ENCODE measurements at regions not wholly inside any gene's neighbourhood (a gene's known extent, or its start where the extent isn't known, plus 50 kb on each side); places are given as distances from the start of the nearest gene placed in this dataset.

DNA sequence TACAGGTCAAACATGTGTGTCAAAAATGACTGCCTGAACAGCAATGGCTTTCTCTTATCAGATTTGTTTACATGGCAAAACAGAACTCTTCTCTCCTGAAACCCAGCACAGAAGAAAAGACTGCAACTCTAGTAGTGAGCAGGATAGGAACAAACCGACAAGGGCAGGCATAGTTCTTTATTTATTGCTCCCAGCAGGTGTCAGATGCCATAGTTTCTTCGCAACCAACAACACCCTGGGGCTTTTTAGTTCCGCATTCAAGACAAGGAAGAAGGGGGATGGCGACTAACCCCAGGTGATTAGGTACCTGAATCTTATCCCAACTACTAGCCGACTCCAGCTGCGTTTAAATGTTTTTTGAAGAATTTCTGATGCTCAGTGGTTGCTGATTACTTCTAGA lies 367.5 kb upstream of the FIGN start:
- no peak for TF ChIP-seq POLR2A (IDR thresholded peaks at IDR 0.05)
- TF ChIP-seq, protein P1, sequence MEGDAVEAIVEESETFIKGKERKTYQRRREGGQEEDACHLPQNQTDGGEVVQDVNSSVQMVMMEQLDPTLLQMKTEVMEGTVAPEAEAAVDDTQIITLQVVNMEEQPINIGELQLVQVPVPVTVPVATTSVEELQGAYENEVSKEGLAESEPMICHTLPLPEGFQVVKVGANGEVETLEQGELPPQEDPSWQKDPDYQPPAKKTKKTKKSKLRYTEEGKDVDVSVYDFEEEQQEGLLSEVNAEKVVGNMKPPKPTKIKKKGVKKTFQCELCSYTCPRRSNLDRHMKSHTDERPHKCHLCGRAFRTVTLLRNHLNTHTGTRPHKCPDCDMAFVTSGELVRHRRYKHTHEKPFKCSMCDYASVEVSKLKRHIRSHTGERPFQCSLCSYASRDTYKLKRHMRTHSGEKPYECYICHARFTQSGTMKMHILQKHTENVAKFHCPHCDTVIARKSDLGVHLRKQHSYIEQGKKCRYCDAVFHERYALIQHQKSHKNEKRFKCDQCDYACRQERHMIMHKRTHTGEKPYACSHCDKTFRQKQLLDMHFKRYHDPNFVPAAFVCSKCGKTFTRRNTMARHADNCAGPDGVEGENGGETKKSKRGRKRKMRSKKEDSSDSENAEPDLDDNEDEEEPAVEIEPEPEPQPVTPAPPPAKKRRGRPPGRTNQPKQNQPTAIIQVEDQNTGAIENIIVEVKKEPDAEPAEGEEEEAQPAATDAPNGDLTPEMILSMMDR (IDR thresholded peaks at IDR 0.05): no peak
- TF ChIP-seq EP300 (IDR thresholded peaks at IDR 0.05): no peak
- no peak for TF ChIP-seq POLR2AphosphoS5 (IDR thresholded peaks at IDR 0.05)
- Histone ChIP-seq H3K9me3 (no peaks in the 10 kb centered on the region), H3K27me3 (no peaks in the 10 kb centered on the region), H3K27ac (no peak overlapping the region), H3K4me1 (no peaks in the 10 kb centered on the region), H3K4me3 (no peak overlapping the region), H3K36me3 (no peaks in the 10 kb centered on the region)
- no peak for DNase-seq (ENCODE audit: low spot score in 2 of 2)
- WGBS: 62% methylated on average over 6 of the region's 6 CpGs

DNA sequence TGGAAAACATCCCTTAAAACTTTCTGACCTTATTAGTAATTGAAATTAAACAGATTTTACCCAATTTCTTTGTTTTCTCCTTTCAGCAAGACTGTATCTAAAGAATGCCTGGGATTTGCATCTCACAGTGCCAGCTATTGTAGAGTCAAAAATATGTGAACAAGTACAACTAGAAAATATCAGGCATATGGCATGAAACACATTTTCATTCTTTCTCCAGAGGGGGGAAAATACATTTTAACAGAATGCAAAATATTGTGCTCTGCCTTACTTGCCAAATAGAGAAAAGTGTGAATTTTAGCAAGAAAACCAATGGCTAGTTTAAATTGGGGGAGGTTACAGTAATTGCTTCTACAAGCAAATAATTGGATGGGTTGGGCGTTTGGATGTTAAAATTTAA lies 366.6 kb upstream of the FIGN start:
- Histone ChIP-seq H3K9me3 (no peaks in the 10 kb centered on the region), H3K27ac (no peak overlapping the region), H3K4me3 (no peak overlapping the region), H3K4me1 (no peaks in the 10 kb centered on the region), H3K36me3 (no peaks in the 10 kb centered on the region), H3K27me3 (no peaks in the 10 kb centered on the region)
- DNase-seq (ENCODE audit: low spot score in 2 of 2): no peak
- 75% methylated on average over 1 of the region's 1 CpG for WGBS
- no peak for TF ChIP-seq POLR2AphosphoS5 (IDR thresholded peaks at IDR 0.05)
- TF ChIP-seq, protein P1 (IDR thresholded peaks at IDR 0.05): no peak
- TF ChIP-seq POLR2A (IDR thresholded peaks at IDR 0.05): no peak
- no peak for TF ChIP-seq EP300 (IDR thresholded peaks at IDR 0.05)

DNA sequence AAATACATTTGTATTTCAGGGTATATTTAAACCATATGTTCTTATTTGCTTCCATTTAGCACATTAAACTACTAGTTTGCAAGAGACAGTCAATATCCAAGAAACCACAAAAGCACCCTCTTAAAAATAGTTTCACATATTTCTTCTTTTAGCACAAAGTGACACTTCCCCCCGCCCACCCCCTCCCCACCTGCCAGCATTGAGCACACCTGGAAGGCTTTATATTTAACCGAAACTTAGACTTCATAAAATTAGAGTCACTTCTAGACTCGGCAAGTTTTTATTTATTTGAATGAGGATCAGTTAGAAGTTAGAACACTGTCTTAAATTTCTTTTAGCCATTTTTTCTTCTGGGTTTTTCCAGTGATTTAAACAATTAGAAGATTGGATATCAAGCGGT lies 355.9 kb upstream of the FIGN start:
- no peak for DNase-seq (ENCODE audit: low spot score in 2 of 2)
- 41% methylated on average over 4 of the region's 4 CpGs for WGBS
- Histone ChIP-seq H3K4me3 (no peak overlapping the region), H3K27me3 (no peaks in the 10 kb centered on the region), H3K36me3 (no peaks in the 10 kb centered on the region), H3K9me3 (no peaks in the 10 kb centered on the region), H3K4me1 (no peaks in the 10 kb centered on the region), H3K27ac (no peak overlapping the region)
- no peak for TF ChIP-seq POLR2AphosphoS5 (IDR thresholded peaks at IDR 0.05)
- TF ChIP-seq POLR2A (IDR thresholded peaks at IDR 0.05): no peak
- TF ChIP-seq EP300 (IDR thresholded peaks at IDR 0.05): no peak
- TF ChIP-seq, protein P1 (IDR thresholded peaks at IDR 0.05): no peak

DNA sequence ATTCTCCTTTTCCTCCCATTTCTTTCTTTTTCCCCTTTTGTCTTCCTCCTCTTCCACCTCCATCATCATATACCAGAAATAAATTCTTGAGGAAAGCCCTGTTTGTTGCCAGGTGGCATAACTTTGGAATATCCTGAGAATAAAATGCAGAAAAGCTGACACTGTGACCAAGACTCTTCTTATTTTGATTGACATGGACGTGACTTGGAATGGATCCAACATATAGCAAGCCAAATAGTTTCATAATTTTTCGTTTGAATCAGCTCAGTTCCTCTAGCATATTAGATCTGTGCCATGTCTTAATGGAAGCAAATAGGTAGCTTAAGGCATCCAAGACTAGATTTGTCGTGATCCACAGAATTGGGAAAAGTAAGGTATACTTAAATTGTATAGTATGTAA lies 354.7 kb upstream of the FIGN start:
- TF ChIP-seq EP300 (IDR thresholded peaks at IDR 0.05): no peak
- TF ChIP-seq, protein P1 (IDR thresholded peaks at IDR 0.05): no peak
- no peak for TF ChIP-seq POLR2AphosphoS5 (IDR thresholded peaks at IDR 0.05)
- no peak for TF ChIP-seq POLR2A (IDR thresholded peaks at IDR 0.05)
- 38% methylated on average over 3 of the region's 3 CpGs for WGBS

DNA sequence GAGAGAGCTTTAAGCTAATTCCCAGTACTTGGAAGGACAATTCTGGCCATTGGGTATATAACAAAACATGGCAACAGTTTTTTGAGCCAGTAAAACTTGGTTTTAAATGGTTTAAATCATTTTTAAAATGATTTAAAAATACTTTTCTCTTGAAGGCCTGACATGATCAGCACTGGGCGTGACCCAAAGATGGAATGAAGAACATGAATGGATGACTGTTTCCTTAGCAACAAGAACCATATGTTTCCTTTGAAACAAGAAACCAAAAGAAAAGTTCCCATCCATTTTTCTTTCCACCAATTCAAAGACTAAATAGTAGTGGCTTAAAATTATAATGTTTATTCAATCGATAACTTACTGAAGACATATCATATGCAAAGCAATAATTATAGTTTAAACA lies 348.3 kb upstream of the FIGN start:
- H3K36me3 ChIP-seq: no peaks in the 10 kb centered on the region
- no peak for TF ChIP-seq EP300 (IDR thresholded peaks at IDR 0.05)
- TF ChIP-seq, protein P1 (IDR thresholded peaks at IDR 0.05): no peak
- TF ChIP-seq POLR2A (IDR thresholded peaks at IDR 0.05): no peak
- no peak for TF ChIP-seq POLR2AphosphoS5 (IDR thresholded peaks at IDR 0.05)
- DNase-seq (ENCODE audit: low spot score in 2 of 2): no peak
- WGBS: 89% methylated on average over 2 of the region's 2 CpGs
- no peak overlapping the region for H3K4me3 ChIP-seq
- H3K9me3 ChIP-seq: no peaks in the 10 kb centered on the region
- H3K27me3 ChIP-seq: no peaks in the 10 kb centered on the region
- no peak overlapping the region for H3K27ac ChIP-seq
- H3K4me1 ChIP-seq: no peaks in the 10 kb centered on the region

More for the DNA sequence above, 354.7 kb upstream of the FIGN start:
- no peak for DNase-seq (ENCODE audit: low spot score in 2 of 2)
- no peaks in the 10 kb centered on the region for H3K27me3 ChIP-seq
- no peaks in the 10 kb centered on the region for H3K9me3 ChIP-seq
- H3K4me1 ChIP-seq: no peaks in the 10 kb centered on the region
- H3K36me3 ChIP-seq: no peaks in the 10 kb centered on the region
- no peak overlapping the region for H3K4me3 ChIP-seq
- H3K27ac ChIP-seq: no peak overlapping the region

Data from suprapubic skin (tissue), 4 donors.